ENCODE measurements at regions not wholly inside any gene's neighbourhood (a gene's known extent, or its start where the extent isn't known, plus 50 kb on each side); places are given as distances from the start of the nearest gene placed in this dataset.

DNA sequence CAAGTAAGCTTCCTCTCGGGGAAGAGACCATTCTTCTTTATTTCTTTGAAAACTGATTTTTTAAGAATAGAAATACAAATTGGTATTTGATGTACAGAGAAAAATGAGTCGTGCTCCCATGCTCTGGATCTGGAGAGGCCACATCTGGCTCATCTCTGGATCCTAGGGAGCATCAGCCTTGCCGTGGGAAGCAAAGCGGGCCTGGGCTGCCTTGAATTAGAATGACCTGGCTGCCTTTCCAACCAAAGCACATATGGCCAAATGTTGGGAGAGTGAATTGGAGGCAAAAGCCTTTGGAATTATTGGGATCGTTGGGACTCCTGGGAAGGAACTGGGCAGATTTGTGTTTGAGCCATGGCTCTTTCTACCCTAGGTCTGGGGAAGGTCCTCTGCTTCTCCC lies 80.0 kb downstream of the SLC25A47 start:
- H3K9ac ChIP-seq (ENCODE audit: insufficient read depth in 1 of 2, low read depth in 2 of 2, low read length in 2 of 2) = no peak overlapping the region
- ATAC-seq (no peak), DNase-seq (ENCODE audit: extremely low read depth in 1 of 4, low spot score in 3 of 4) (no peak), FAIRE-seq (no peak)
- H3K9me3 ChIP-seq (replicated peaks; ENCODE audit: control insufficient read depth, insufficient read depth, low read depth, low read length) = no peaks in the 10 kb centered on the region
- no peak overlapping the region for H3K4me2 ChIP-seq (ENCODE audit: insufficient read depth, low read length)
- TF ChIP-seq RNF2 (IDR thresholded peaks at IDR 0.05) = no peak
- TF ChIP-seq CREB3 (tag; conservative IDR thresholded peaks at IDR 0.05; ENCODE audit: low read depth) = no peak
- no TSS peak for BruUV-seq (replicated peaks)
- H3K4me3 ChIP-seq = no peak overlapping the region
- no peaks in the 10 kb centered on the region for H3K27me3 ChIP-seq (ENCODE audit: control insufficient read depth in 2 of 2, insufficient read depth in 2 of 2, low read length in 2 of 2)
- intact Hi-C loops (cut with micrococcal nuclease) = no loop called here
- ChIA-PET POLR2A (interaction anchor here (0.6 to 1.6 kb wide), 2 partner anchors 11 to 605 kb away, joined by 3 to 4 read pairs; no protein-coding TSS in a partner anchor), CTCF (ENCODE audit: low intra/inter-chr PET ratio) (no interaction called here)
- H3K4me1 ChIP-seq (replicated peaks in 1 of 2; ENCODE audit: control insufficient read depth in 2 of 2, insufficient read depth in 2 of 2, low read length in 2 of 2) = peaks cover 34 to 36% of the 10 kb centered on the region in 2 experiments
- no peaks in the 10 kb centered on the region for H3K9me1 ChIP-seq (ENCODE audit: control insufficient read depth, insufficient read depth, low read length)
- WGBS (ENCODE audit: insufficient coverage, low coverage, missing lambda C conversion rate) = 69% methylated on average over 5 of the region's 5 CpGs
- H3K27ac ChIP-seq (ENCODE audit: extremely low read depth, low read depth, low read length) = no peak overlapping the region
- peaks cover 5% of the 10 kb centered on the region; the same call in 1 of the 2 replicates for H4K20me1 ChIP-seq (replicated peaks; ENCODE audit: control insufficient read depth, insufficient read depth, low read length)
- in situ Hi-C loops (cut with MboI) = no loop called here
- H3K79me2 ChIP-seq (ENCODE audit: control insufficient read depth, insufficient read depth, low read length) = no peaks in the 10 kb centered on the region
- H3K36me3 ChIP-seq (ENCODE audit: control insufficient read depth, insufficient read depth, low read length) = no peaks in the 10 kb centered on the region
- no peak overlapping the region for H2AFZ ChIP-seq (ENCODE audit: low read depth, low read length)

DNA sequence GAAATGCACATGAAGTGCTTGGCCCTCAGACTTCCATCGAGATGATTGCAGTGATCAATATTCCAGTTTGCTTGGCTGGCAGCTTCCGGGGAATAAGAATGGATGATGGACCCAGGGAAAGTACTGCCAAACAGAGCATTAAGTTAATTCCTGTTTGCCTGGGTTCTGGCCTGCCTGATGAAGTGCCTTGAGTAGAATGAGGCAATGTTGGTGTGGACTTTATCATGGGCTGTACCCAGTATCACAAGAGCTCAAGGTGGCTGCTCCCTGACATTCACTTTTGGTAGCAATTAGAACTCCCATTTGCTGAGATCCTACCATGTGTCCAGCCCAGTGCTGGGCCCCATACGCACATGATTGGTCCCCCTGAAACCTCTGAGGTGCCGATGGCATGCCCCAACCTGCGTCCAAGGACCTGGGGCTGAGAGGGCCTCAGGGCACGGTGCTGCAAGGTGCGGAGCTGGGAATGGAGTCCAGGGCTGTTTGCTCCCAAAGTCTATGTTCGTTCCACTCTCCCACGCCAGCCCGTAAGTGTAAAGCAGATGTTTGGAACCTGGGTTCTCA lies 80.7 kb downstream of the SLC25A47 start:
- in situ Hi-C loops (cut with MboI) = no loop called here
- BruUV-seq (replicated peaks) = no TSS peak
- no peaks in the 10 kb centered on the region for H3K79me2 ChIP-seq (ENCODE audit: control insufficient read depth, insufficient read depth, low read length)
- H3K4me1 ChIP-seq (replicated peaks in 1 of 2; ENCODE audit: control insufficient read depth in 2 of 2, insufficient read depth in 2 of 2, low read length in 2 of 2) = peaks cover 35 to 40% of the 10 kb centered on the region in 2 experiments
- peak overlapping the region in 1 of 2 experiments; percentile 62; a peak in 2 of 4 replicates for H3K9ac ChIP-seq (ENCODE audit: insufficient read depth in 1 of 2, low read depth in 2 of 2, low read length in 2 of 2)
- FAIRE-seq = no peak
- H3K27ac ChIP-seq (ENCODE audit: extremely low read depth, low read depth, low read length) = no peak overlapping the region
- 93% methylated on average over 6 of the region's 10 CpGs for WGBS (ENCODE audit: insufficient coverage, low coverage, missing lambda C conversion rate)
- H3K27me3 ChIP-seq (ENCODE audit: control insufficient read depth in 2 of 2, insufficient read depth in 2 of 2, low read length in 2 of 2) = no peaks in the 10 kb centered on the region
- ATAC-seq = no peak
- no peaks in the 10 kb centered on the region for H3K36me3 ChIP-seq (ENCODE audit: control insufficient read depth, insufficient read depth, low read length)
- ChIA-PET CTCF (ENCODE audit: low intra/inter-chr PET ratio) (no interaction called here), POLR2A (interaction anchor here (0.7 to 1.6 kb wide), 3 partner anchors 12 to 55 kb away, joined by 4 read pairs; no protein-coding TSS in a partner anchor)
- no peaks in the 10 kb centered on the region for H3K9me3 ChIP-seq (replicated peaks; ENCODE audit: control insufficient read depth, insufficient read depth, low read depth, low read length)
- no peaks in the 10 kb centered on the region for H3K9me1 ChIP-seq (ENCODE audit: control insufficient read depth, insufficient read depth, low read length)
- H4K20me1 ChIP-seq (replicated peaks; ENCODE audit: control insufficient read depth, insufficient read depth, low read length) = peaks cover 5% of the 10 kb centered on the region; the same call in 1 of the 2 replicates
- intact Hi-C loops (cut with micrococcal nuclease) = no loop called here
- H2AFZ ChIP-seq (ENCODE audit: low read depth, low read length) = no peak overlapping the region
- no peak for DNase-seq (ENCODE audit: extremely low read depth in 1 of 4, low spot score in 3 of 4)
- H3K4me2 ChIP-seq (ENCODE audit: insufficient read depth, low read length) = no peak overlapping the region
- H3K4me3 ChIP-seq = no peak overlapping the region
- TF ChIP-seq, protein P1, sequence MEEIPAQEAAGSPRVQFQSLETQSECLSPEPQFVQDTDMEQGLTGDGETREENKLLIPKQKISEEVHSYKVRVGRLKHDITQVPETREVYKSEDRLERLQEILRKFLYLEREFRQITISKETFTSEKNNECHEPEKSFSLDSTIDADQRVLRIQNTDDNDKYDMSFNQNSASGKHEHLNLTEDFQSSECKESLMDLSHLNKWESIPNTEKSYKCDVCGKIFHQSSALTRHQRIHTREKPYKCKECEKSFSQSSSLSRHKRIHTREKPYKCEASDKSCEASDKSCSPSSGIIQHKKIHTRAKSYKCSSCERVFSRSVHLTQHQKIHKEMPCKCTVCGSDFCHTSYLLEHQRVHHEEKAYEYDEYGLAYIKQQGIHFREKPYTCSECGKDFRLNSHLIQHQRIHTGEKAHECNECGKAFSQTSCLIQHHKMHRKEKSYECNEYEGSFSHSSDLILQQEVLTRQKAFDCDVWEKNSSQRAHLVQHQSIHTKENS (CRISPR knock-in tag; IDR thresholded peaks at IDR 0.05) = no peak
- TF ChIP-seq, protein P2, sequence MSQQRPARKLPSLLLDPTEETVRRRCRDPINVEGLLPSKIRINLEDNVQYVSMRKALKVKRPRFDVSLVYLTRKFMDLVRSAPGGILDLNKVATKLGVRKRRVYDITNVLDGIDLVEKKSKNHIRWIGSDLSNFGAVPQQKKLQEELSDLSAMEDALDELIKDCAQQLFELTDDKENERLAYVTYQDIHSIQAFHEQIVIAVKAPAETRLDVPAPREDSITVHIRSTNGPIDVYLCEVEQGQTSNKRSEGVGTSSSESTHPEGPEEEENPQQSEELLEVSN (IDR thresholded peaks at IDR 0.05; ENCODE audit: borderline replicate concordance in 1 of 2, extremely low read depth in 1 of 2, insufficient read depth in 1 of 2, insufficient read length in 1 of 2, low read depth in 1 of 2, low read length in 1 of 2, poor library complexity in 1 of 2, severe bottlenecking in 1 of 2) = no peak
- no peak for TF ChIP-seq ZNF785 (CRISPR knock-in tag; IDR thresholded peaks at IDR 0.05)
- TF ChIP-seq NCOR1 (IDR thresholded peaks at IDR 0.05) = no peak
- no peak for TF ChIP-seq ZNF232 (CRISPR knock-in tag; IDR thresholded peaks at IDR 0.05)
- no peak for TF ChIP-seq ZBTB34 (CRISPR knock-in tag; IDR thresholded peaks at IDR 0.05)
- no peak for TF ChIP-seq PURB (CRISPR knock-in tag; IDR thresholded peaks at IDR 0.05; ENCODE audit: low read depth)
- no peak for TF ChIP-seq MCM3 (IDR thresholded peaks at IDR 0.05)
- TF ChIP-seq ZNF589 (CRISPR knock-in tag; IDR thresholded peaks at IDR 0.05; ENCODE audit: low read depth) = no peak
